Ascending aorta (tissue), 2 donors: ENCODE measurements at regions not wholly inside any gene's neighbourhood (a gene's known extent, or its start where the extent isn't known, plus 50 kb on each side); places are given as distances from the start of the nearest gene placed in this dataset.

Experiments used
- DNase-seq, 2 donors: peaks; one replicate each; pipeline ENCODE4 v3.0.0-alpha.2; 2019; ENCODE audit warnings: low spot score in 2 of 2
- H3K27ac ChIP-seq, 2 donors: fragments of 200-600 bp; sonication (generic); one replicate each; pipeline ENCODE4 v1.5.1; 2016 to 2017; ENCODE audit warnings: mild to moderate bottlenecking in 1 of 2
- H3K27me3 ChIP-seq: fragments of 200-600 bp; sonication (generic); one replicate; pipeline ENCODE4 v1.5.1; 2017
- H3K36me3 ChIP-seq, 2 donors: fragments of 200-600 bp; sonication (generic); one replicate each; pipeline ENCODE4 v1.5.1; 2016
- H3K4me1 ChIP-seq, 2 donors: fragments of 200-600 bp; sonication (generic); one replicate each; pipeline ENCODE4 v1.5.1; 2016 to 2017; ENCODE audit warnings: mild to moderate bottlenecking in 1 of 2
- H3K4me3 ChIP-seq, 2 donors: fragments of 200-600 bp; sonication (generic); one replicate each; pipeline ENCODE4 v1.5.1; 2016 to 2017; ENCODE audit warnings: mild to moderate bottlenecking in 1 of 2
- H3K9me3 ChIP-seq, 2 donors: fragments of 200-600 bp; sonication (generic); one replicate each; pipeline ENCODE4 v1.5.1; 2016
- CTCF ChIP-seq, 3 experiments: fragments of 200-600 bp in 2 of 3; fragments of 450-650 bp in 1 of 3; sonication (generic) in 2 of 3; IDR thresholded peaks; one replicate each; pipeline ENCODE4 v1.5.1; 2016 to 2019; ENCODE audit warnings: antibody characterized with exemption in 3 of 3, mild to moderate bottlenecking in 1 of 3, moderate library complexity in 1 of 3
- intact Hi-C: fragments of 100-400 bp; cut with DNase I; formaldehyde crosslinking; loops from one replicate; pipeline ENCODE4 v1.15.1; 2023

GRCh38 chr20:43825051-43825402, 89.6 kb upstream of the TOX2 start:
- no peak for TF ChIP-seq CTCF (IDR thresholded peaks at IDR 0.05)
- H3K36me3 ChIP-seq, result no peaks in the 10 kb centered on the region
- DNase-seq, result no peak
- H3K4me3 ChIP-seq, result no peak overlapping the region
- no peaks in the 10 kb centered on the region for H3K27me3 ChIP-seq
- intact Hi-C loops, result no loop called here
- no peak overlapping the region for H3K27ac ChIP-seq
- H3K4me1 ChIP-seq, result no peaks in the 10 kb centered on the region
- no peaks in the 10 kb centered on the region for H3K9me3 ChIP-seq

- Histone ChIP-seq H3K27ac (no peak overlapping the region), H3K4me1 (no peaks in the 10 kb centered on the region), H3K36me3 (no peaks in the 10 kb centered on the region), H3K9me3 (no peaks in the 10 kb centered on the region), H3K27me3 (no peaks in the 10 kb centered on the region), H3K4me3 (no peak overlapping the region)
- intact Hi-C loops, result no loop called here
- DNase-seq, result no peak
- no peak for TF ChIP-seq CTCF (IDR thresholded peaks at IDR 0.05)
Measured at GRCh38 chr20:43824309-43825050, 90.2 kb upstream of the TOX2 start.

GRCh38 chr20:43821795-43822194, 92.9 kb upstream of the TOX2 start:
- Histone ChIP-seq H3K9me3 (no peaks in the 10 kb centered on the region), H3K27me3 (no peaks in the 10 kb centered on the region), H3K36me3 (no peaks in the 10 kb centered on the region), H3K27ac (no peak overlapping the region), H3K4me1 (no peaks in the 10 kb centered on the region), H3K4me3 (no peak overlapping the region)
- TF ChIP-seq CTCF (IDR thresholded peaks at IDR 0.05), result no peak
- no peak for DNase-seq
- intact Hi-C loops, result no loop called here

- no peaks in the 10 kb centered on the region for H3K27me3 ChIP-seq
- intact Hi-C loops, result no loop called here
- DNase-seq, result no peak
- TF ChIP-seq CTCF (IDR thresholded peaks at IDR 0.05), result no peak
- H3K4me3 ChIP-seq, result no peak overlapping the region
- H3K27ac ChIP-seq, result no peak overlapping the region
- H3K9me3 ChIP-seq, result no peaks in the 10 kb centered on the region
- H3K36me3 ChIP-seq, result no peaks in the 10 kb centered on the region
- no peaks in the 10 kb centered on the region for H3K4me1 ChIP-seq
Measured at GRCh38 chr20:43820731-43821330, 93.8 kb upstream of the TOX2 start.

GRCh38 chr20:43812216-43812615, 85.4 kb upstream of the GTSF1L start:
- no peak for DNase-seq
- Histone ChIP-seq H3K36me3 (no peaks in the 10 kb centered on the region), H3K9me3 (peaks cover 6 to 28% of the 10 kb centered on the region in 2 donors), H3K27ac (no peak overlapping the region), H3K4me1 (no peaks in the 10 kb centered on the region), H3K4me3 (no peak overlapping the region), H3K27me3 (no peaks in the 10 kb centered on the region)
- no peak for TF ChIP-seq CTCF (IDR thresholded peaks at IDR 0.05)
- intact Hi-C loops, result no loop called here
